ENCODE measurements at regions not wholly inside any gene's neighbourhood (a gene's known extent, or its start where the extent isn't known, plus 50 kb on each side); places are given as distances from the start of the nearest gene placed in this dataset.
A peak's percentile ranks its signal among the peaks of the same experiment; 100 is the strongest.

DNA sequence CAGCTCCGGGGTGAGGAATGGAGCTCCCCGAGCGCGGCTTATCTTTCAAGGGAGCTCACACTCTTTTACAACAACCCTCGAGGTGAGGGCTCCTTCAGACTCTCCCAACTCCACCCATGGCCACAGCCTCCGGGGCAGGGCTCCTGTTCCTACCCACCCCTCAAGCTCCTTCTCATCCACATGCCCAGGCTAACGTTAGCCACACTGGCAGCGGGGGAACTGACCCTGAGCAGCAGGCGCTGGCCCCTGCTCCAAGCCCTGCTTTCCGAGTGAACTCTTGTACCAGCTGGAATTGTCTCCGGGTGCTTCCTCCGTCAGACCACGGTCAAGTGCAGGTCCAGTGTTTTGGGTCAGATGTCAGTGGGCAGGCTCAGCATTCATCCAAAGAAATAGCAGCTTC is 89.4 kb downstream of the ANKRD10 start:
- Histone ChIP-seq H3K9me3 (no peaks in the 10 kb centered on the region), H3K4me1 (no peaks in the 10 kb centered on the region), H3K4me3 (no peak overlapping the region), H3K27ac (no peak overlapping the region), H3K36me3 (no peaks in the 10 kb centered on the region), H3K27me3 (no peaks in the 10 kb centered on the region)
- ATAC-seq (ENCODE audit: low FRiP score in 2 of 2) (no peak), DNase-seq (peak in 1 of 2 donors; percentile 37)
- 71 to 74% methylated on average over 11 to 13 of the region's 13 CpGs for WGBS, 2 donors
- TF ChIP-seq POLR2AphosphoS5 (IDR thresholded peaks at IDR 0.05) (no peak), CTCF (IDR thresholded peaks at IDR 0.05) (no peak), EP300 (IDR thresholded peaks at IDR 0.05) (no peak), POLR2A (IDR thresholded peaks at IDR 0.05) (no peak)

- Histone ChIP-seq H3K9me3 (no peaks in the 10 kb centered on the region), H3K27ac (no peak overlapping the region), H3K27me3 (no peaks in the 10 kb centered on the region), H3K4me1 (no peaks in the 10 kb centered on the region), H3K36me3 (no peaks in the 10 kb centered on the region), H3K4me3 (no peak overlapping the region)
- peak in 1 of 2 donors; percentile 8 for ATAC-seq (ENCODE audit: low FRiP score in 2 of 2)
- 90 to 95% methylated on average over 3 to 5 of the region's 5 CpGs for WGBS, 2 donors
- TF ChIP-seq POLR2A (IDR thresholded peaks at IDR 0.05) (no peak), CTCF (IDR thresholded peaks at IDR 0.05) (no peak), POLR2AphosphoS5 (IDR thresholded peaks at IDR 0.05) (no peak), EP300 (IDR thresholded peaks at IDR 0.05) (no peak)
- no peak for DNase-seq
Measured at GRCh38 chr13:110826101-110826500, 88.8 kb downstream of the ANKRD10 start.

DNA sequence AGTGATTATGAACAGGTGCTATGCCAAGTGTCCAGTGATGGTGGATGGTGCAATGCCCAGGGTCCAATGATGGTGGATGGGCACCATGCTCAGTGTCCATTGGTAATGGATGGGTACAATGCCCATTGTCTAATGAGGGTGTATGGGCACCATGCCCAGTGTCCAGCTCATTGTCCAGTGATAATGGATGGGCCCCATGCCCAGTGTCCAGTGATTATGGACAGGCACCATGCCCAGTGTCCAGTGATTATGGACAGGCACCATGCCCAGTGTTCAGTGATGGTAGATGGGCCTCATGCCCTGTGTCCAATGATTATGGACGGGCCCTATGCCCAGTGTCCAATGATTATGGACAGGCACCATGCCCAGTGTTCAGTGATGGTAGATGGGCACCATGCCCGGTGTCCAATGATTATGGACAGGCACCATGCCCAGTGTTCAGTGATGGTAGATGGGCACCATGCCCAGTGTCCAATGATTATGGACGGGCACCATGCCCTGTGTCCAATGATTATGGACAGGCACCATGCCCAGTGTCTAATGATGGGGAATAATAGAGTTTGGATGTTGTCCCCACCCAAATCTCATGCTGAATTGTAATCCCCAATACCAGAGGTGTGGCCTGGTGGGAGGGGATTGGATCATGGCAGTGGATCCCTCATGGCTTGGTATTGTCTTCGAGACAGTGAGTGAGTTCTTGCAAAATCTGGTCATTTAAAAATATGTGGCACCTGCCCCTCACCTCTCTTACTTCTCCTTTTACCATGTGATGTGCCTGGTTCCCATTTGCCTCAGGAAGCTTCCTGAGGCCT is 87.8 kb downstream of the ANKRD10 start:
- no peaks in the 10 kb centered on the region for H3K36me3 ChIP-seq

More for the DNA sequence above, 87.8 kb downstream of the ANKRD10 start:
- no peaks in the 10 kb centered on the region for H3K9me3 ChIP-seq
- TF ChIP-seq CTCF (IDR thresholded peaks at IDR 0.05) = no peak
- TF ChIP-seq POLR2A (IDR thresholded peaks at IDR 0.05) = no peak
- no peak for TF ChIP-seq POLR2AphosphoS5 (IDR thresholded peaks at IDR 0.05)
- no peak for TF ChIP-seq EP300 (IDR thresholded peaks at IDR 0.05)
- no peak overlapping the region for H3K27ac ChIP-seq
- DNase-seq = no peak
- no peak overlapping the region for H3K4me3 ChIP-seq
- no peak for ATAC-seq (ENCODE audit: low FRiP score in 2 of 2)
- no peaks in the 10 kb centered on the region for H3K27me3 ChIP-seq
- 83 to 93% methylated on average over 4 of the region's 4 CpGs for WGBS, 2 donors
- no peaks in the 10 kb centered on the region for H3K4me1 ChIP-seq

Data from upper lobe of left lung (tissue), 6 donors.